ENCODE measurements at regions not wholly inside any gene's neighbourhood (a gene's known extent, or its start where the extent isn't known, plus 50 kb on each side); places are given as distances from the start of the nearest gene placed in this dataset.

- TF ChIP-seq POLR2A (IDR thresholded peaks at IDR 0.05; ENCODE audit: low read length) (no peak), GATA1 (IDR thresholded peaks at IDR 0.05; ENCODE audit: low read depth, low read length) (no peak)
Measured at GRCh38 chr7:155153676-155154075, 83.6 kb downstream of the HTR5A start.

Measured in erythroblast (primary cell).